Middle frontal gyrus (tissue), 1 donor: ENCODE measurements at regions not wholly inside any gene's neighbourhood (a gene's known extent, or its start where the extent isn't known, plus 50 kb on each side); places are given as distances from the start of the nearest gene placed in this dataset.
A peak's percentile ranks its signal among the peaks of the same experiment; 100 is the strongest.

ENCODE experiments used
- DNase-seq: peaks from one replicate; pipeline ENCODE4 v3.0.0-alpha.2; 2015; ENCODE audit warnings: low spot score; ENCODE audit errors: extremely low spot score

DNA sequence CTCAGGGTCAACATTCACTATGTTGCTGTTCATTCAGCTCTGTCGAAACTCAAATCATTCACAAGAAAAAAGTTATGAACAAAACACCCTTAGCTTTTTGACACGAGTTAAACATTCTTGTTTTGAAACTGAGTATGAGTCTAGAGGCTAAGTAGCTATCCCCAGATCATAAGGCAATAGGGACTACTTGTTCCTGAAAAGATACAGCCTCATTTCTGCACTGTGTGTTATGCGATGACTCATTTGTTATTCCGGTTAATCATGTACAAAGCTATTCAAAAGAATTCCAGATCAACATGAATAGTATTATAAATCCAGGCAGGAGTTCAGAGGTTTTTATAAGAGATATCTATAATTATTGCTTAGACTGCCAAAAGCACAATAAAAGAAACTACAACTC, 908.0 kb downstream of the QKI start:
- DNase-seq, result no peak

DNA sequence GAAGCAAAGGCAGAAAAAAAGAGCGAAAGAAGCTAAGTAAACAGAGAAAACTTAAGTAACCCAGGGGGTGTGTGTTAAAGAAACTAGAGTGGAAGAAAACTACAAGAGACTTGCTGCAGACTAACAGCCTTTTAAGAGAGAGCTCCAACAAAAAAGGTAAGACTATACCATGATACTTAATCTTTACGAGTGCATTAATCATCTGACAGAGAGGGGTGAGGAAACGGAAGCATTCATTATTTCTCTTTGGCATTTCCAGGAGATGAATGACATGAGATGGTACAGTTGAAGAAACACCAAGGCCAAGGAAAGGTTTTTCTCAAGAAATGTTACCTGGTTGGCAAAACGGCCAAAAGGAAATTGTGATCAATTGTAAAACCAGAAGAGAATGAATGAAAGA, 906.8 kb downstream of the QKI start:
- no peak for DNase-seq

DNA sequence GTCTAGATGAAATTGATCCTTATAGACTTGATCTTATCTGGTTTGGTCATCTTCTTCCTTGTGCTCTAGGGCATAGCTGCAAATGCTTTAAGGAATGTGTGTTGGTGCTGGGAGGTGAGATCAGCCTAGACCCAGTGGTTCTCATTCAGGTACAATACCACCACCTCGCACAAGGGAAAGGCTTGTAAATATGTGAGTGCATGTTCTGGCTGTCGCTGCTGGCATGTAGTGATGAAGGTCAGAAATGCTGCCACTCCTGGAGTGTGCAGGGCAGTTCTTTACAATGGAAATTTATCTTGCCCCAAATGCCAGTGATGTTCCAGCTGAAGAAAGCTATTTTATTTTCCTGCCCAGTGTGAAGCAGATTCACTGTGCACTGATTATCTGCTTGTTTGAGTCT, 900.9 kb downstream of the QKI start:
- no peak for DNase-seq

DNA sequence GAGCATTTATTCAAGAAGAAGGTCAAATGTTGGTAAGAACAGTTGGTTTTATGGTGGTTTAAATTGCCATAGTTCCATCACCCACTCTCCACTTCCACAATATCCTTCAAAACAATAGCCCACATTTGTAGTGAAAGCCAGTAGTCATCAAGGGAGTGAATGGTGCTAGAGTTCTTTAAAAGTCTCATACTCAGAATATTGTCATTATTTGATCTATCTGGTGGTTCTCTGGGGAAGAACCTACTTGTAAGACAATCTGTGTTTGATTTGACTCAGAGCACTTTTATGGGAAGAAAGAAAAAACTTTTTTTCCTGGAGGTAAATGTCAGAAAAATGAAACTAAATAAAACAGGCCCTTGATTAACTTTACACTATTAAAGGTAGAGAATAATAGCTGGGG, 893.8 kb downstream of the QKI start:
- no peak for DNase-seq

DNA sequence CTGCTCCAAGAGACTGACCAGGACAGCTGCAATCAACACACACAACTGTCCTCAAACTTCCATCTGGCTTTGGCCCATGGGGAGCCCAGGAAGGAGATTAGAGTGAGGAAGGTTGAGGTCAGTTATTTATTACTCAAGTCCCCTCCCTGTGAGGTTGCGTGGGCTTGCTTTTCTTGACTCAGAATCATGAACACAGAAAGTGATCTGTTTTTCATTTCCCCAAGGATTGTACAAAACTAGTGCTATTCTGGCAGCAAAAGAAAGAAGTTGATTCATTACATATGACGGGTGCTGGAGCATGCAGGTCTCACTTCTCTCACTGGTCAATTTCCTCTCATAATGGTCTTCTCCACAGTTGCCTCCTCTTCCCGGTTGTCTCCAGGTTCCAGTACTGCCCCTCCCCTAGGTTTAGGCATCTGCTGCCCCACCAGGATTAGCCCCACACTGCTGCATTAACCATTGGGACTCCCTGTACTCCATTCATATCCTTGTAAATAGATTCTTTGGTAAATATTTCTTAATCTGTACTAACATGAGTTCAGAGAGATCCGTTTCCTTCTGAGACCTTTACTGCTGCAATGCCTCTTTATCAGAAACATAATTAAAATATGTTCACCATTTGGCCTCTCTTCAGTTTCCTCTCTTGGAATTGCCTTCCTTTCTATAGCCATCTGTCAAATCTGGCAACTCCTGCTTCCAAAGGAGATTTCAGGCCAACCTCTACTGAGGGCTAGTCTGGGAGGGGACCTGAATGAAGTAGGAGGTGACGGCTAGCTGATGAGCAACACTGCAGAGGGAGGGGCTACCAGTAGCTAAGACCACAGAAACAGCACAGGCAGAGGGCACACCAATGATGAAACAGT, 888.8 kb downstream of the QKI start:
- DNase-seq, result no peak

DNA sequence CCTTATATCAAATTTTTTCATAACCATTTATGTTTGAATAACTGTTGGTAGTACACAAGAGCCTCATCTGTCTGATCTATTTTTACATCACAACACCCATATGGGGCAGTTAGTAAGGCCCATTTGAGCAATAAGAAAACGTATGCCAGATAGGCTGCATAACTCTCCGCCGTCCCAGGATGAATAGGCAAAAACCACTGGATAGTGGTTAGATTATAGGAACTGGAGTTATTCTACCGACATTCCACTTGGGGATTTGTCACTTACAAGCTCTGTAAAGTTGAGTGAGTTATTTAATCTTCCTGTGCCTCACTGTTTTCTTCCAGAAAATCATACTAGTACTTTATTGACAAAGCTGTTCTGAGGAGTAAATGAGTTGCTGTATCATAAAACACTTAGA, 881.9 kb downstream of the QKI start:
- no peak for DNase-seq

DNA sequence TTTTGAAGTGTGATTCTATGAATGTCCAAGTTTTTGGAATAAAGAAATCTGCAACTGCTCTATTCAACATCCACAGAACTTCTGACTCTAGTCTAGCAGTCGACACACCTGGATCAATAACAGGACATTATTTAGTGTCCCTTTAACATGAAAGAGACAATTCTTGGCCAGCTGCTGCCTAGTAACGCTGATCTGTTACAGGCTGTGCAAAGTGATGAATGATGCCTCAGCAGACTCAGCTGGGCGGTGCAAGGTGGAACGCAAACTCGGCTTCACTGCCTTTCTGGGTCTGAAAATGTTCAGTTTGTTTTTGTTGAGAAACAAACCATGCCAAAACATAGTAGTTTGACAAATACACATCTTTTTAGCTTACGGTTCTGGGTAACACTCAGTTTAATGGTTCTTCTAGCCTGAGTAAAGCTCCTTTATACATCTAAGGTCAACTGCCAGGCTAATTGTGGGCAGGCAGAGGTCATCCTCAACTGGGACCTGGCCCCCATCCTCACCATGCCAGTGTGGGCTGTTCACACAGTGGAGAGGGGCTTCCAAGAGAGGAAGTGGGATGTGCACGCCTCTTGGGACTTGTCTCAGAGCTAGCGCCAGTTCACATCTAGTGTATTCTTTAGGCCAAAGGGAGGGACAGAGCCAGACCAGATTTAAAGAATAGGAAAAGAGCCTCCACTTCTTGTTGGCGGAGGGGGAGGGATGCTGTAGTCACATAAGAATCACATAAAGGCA, 879.7 kb downstream of the QKI start:
- DNase-seq, result no peak

DNA sequence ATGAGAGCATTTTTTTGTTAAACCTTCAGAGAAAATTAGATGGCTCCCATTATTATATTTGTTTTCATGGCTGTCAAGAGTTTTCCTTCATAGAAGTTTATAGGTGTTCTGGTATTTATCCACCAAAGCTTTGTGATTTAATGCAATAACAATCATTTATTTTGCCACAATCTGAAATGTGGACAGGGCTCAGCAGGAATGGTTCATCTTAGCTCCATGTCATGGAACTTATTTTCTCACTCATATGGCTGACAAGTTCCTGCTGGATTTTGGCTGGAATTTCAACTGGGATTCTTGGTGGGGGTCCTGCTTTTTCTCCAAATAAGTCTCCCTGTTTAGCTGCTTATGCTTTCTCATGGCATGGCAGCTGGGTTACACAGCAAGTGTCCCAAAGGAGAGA, 876.7 kb downstream of the QKI start:
- no peak for DNase-seq

DNA sequence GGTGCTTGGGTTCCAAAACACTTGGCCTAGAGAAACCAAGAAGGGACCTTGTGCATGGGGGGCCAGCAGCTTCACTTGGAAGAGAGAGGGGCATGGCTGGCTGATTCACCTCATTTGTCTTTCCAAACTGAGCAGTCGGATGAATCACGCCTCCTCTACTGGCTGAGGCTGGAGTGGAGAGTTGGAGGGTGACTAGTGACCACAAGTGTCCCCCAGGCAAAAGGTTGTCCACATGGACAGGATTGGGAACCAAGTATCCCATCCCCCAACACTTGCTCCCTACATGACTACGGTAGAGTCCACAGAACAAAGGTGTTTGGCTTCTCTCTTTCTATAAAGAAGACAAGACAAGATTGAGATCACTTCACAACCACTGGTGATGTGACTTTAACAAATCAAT, 875.6 kb downstream of the QKI start:
- DNase-seq, result no peak

DNA sequence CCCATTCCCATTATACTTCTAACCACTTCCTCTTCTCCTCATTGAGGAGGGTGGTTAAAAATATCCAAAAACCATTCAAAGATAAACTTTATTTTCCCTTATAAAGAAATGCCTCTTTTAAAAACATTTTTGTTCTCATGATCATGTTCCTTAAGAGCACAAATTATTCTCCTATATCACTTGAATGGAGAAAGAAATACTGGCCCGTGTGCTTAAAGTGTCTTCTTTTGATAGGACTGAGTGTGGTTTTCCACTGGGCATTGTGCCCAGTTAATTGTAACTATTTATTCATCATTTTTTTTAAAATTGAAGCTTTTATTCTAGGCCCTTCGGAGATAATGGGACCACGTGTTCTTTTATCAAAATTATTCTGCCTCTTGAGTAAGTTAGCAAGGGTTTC, 871.5 kb downstream of the QKI start:
- no peak for DNase-seq

DNA sequence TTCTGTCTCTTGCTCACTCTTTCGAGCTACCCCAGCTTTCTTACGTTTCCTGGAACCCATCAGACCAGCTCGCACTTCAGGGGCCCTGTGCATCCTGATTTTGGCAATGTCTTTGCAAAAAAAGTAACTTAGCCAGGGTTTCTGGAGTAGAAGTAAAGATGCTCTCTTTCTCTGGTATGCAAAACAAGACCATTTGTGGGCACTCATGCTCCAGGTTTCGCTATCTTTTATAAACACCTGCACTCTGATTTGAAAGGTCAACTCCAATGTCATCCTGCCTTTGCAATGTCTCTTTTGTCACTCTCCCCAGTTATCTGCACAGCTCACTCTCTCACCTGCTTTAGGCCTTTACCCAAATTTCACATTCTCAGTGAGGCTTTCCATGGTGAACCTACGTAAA, 869.1 kb downstream of the QKI start:
- no peak for DNase-seq

DNA sequence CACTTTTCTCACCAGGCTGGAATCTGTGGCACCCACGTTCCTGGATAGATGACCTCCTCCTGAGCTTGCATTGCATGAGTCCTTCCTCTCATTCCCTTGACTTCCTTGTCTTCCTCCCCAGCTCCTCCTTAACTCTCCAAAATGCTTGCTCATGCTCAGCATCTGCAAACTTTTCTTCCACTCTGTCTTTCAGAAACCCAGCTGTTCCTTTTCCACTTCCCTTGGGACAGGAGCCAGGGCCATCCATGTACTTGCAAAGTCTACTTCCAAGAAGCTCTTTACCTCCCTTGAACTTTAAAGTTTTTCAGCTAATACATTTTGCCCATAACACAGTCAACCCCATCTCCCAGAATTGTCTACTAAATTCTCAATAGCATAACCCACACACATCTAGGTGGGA, 861.7 kb downstream of the QKI start:
- DNase-seq, result no peak

DNA sequence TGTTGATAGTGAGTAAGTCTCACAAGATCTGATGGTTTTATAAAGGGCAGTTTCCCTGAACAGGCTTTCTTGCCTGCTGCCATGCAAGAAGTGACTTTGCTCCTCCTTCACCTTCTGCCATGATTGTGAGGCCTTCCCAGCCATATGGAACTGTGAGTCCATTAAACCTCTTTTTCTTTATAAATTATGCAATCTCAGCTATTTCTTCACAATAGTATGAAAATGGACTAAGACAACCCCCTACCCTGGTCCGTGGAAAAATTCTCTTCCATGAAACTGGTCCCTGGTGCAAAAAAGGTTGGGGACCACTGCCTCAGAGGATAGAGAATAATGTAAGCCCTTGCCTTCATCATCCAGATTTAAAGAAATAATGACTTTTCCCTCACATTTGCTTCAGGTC, 861.3 kb downstream of the QKI start:
- DNase-seq, result no peak

DNA sequence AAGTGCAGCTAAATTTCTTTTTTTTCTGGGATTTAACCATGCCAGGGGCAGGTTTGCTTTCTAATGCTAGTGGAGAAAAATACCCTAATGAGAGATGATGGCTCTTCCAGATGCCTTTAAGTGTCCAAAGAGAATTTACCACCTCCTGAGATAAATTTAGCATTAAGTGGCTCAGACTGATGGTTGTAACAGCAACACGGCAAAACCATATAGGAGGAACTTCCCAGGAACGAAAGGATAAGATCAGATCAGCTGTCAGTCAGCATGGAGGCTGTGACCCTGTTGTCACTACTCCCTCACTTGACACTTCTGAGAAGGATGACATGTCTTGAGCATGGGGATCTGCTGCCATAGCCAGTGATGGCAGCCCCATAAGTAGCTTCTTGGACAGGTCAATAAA, 860.0 kb downstream of the QKI start:
- DNase-seq, result no peak

DNA sequence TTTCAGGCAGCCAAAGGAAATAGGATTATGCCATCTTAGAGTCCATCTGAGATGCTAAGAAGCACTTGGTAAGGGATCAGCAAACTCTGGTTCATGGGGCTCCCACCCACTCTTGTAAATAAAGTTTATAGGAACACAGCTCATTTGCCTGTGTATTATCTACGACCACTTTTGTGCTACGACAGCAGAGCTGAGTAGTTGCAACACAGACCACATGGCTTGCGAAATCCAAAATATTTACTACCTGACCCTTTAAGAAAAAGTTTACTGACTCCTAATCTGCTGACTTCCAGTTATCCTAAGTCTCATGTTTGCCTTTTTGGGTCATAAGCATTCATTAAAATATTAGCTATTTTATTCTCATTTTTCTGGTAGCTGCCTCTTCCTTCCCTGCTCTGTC, 859.0 kb downstream of the QKI start:
- no peak for DNase-seq

DNA sequence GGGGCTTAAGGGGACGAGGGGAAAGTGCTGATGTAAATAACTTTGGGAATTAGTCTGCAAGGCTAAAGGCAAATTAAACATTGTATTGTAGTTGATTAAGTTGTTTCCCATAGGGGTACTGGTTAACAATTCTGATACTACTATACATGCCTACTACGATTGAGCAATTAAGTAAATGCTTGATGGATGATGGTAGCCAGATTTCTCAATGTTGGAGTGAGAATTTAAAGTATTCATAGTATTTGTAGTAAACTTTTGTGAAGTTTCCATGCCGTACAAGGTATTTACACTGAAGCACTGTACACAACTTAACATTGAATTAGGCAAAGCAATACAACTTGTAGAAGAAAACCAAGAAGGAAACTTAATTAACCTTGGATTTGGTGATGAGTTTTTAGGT, 852.3 kb downstream of the QKI start:
- DNase-seq, result no peak

DNA sequence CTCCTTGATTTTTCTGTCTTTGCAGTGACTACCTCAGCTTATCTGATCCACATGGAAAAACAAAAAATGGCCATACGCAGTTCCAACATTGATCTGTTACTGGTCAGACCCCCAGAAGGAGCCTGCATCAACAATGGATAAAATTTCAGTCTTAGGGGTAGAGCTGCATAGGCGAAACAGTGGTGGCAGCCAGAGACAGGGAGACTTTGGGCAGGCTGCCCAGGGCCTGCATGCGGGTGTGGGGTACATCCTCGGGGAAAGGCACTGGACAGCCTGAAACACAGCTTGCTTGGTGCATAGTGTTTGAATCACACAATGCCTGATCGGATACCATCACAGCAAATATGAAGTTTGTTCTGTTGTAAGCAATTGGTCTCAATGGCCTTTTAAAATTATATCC, 847.8 kb downstream of the QKI start:
- no peak for DNase-seq

DNA sequence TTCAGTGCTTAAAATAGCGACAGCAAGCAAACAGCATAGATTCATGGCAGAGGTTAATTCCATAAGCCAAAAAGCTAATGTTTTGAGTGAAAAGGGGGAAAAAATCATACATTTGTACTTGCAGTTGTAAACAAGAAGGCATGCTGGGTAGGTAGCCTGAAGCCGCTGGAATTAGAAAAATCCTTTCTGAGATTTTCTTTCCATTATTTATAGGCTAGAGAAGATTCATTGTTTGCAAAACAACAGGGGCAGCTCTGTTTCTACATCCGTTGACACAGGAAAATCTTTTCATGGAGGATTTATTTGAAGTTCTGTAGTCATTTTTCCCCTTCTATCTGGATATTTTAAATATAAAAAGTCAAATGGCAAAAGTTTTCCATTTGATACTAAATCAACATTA, 843.9 kb downstream of the QKI start:
- no peak for DNase-seq

DNA sequence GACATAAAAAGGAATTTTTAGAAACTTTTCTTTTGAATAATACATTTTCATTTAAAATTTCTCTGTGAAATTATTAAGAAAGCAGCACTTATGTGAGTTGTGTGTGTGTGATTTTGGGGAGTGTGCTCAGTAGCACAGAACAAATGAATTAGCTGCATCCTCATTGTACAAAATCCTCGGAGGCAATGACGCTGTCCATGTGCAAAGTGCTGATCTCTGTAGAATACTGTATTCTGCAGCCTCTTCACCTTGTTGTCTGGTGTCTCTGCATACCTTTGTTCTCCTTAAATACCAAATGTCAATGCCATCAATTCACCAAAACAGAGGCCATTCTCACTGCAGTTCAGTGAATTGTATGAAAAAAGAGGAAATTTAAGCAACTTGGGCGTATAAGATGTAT, 838.4 kb downstream of the QKI start:
- DNase-seq, result no peak

DNA sequence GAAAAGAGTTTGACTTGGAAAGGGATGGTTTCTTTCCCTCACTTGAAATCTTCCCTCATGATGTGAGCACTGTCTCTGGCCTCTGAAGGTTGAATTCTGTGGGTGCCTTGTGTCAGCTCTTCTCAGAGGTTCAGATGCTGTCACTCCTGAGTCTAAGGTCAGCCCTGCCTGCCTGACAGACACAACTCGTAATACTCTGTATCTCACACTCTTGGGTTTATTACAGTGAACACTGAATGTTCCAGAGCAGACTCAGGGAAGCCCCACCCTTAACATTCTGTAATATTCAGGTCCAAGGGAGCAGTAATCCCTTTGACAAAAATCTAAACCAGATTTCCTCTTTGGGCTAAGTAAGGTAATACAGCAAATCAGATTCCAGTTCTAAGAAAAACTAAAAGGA, 837.8 kb downstream of the QKI start:
- DNase-seq, result no peak

DNA sequence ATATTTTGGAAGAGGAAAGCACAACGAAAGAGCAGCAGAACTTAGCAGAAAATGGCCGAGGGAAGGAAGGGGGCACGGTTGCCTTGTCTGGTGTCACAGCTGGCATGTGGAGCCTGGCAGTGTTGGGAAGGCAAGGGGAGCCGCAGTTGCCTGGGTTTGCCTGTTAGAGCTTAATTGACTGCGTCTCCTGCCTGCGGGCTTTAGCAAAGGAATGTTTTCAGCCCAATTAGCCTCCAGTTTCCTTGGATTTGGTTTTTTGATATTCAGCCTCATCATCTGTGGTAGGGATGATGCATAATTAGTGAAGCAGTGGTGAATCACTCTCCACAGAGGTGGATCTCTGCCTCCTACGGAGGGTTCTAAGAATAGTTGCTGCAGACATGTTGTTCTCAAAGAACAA, 832.6 kb downstream of the QKI start:
- DNase-seq, result peak; percentile 55

DNA sequence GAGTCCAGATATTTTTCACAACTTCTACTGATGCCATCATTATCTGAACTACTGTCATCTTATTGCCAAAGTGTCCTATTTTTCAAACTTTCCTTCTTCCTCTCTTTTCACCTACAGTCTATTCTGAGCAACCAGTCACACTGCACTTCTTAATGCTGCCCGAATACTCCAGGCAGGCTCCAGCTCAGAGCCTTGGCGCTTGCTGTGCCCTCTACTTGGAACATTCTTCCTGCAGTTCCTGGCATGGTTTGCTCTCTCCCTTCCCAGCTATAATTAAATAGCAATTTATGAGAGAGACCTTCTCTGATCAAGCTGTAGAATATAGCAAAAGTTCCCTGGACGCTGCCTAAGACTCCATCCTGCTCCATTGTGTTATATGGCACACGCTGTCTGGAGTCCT, 831.6 kb downstream of the QKI start:
- no peak for DNase-seq

DNA sequence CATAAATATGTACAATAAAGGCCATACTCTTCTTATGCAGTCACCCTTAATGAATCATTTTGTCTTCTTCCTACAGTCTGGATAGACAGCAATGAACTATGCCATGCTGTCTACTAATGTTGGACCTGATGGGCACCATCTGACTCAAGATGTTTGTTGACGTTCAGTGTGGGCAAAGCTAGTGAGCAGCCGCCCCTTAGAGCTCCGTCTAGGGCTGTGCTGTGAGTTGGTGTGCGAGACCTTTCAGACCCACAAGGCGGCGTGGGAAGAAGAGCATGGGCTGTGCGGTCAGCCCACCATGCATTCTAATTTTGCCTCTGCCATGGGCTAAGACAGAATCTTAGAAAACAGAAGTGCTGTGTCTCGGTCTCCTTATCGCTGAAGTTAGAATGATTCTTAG, 829.4 kb downstream of the QKI start:
- no peak for DNase-seq
